ENCODE measurements at regions not wholly inside any gene's neighbourhood (a gene's known extent, or its start where the extent isn't known, plus 50 kb on each side); places are given as distances from the start of the nearest gene placed in this dataset.

- H3K4me1 ChIP-seq (ENCODE audit: control insufficient read depth, extremely low read depth, insufficient read depth, low read length), result no peaks in the 10 kb centered on the region
These were observed 65.3 kb upstream of the SERTM1 start for GRCh38 chr13:36608474-36608873.

More at GRCh38 chr13:36608474-36608873, 65.3 kb upstream of the SERTM1 start:
- Histone ChIP-seq H3K27ac (ENCODE audit: insufficient read depth, low read depth, low read length) (no peak overlapping the region), H2AFZ (ENCODE audit: low read depth, low read length) (no peak overlapping the region), H3K9me1 (replicated peaks; ENCODE audit: control insufficient read depth, extremely low read depth, insufficient read depth, low read length) (no peaks in the 10 kb centered on the region), H3K36me3 (ENCODE audit: control insufficient read depth in 2 of 2, extremely low read depth in 1 of 2, insufficient read depth in 2 of 2, low read length in 2 of 2) (no peaks in the 10 kb centered on the region), H3K9ac (replicated peaks; ENCODE audit: extremely low read depth, insufficient read depth, low read length) (no peak overlapping the region), H3K4me3 (replicated peaks in 1 of 3; ENCODE audit: insufficient read depth in 1 of 3, low read depth in 1 of 3, low read length in 3 of 3) (no peak overlapping the region), H3K9me3 (replicated peaks; ENCODE audit: control insufficient read depth, insufficient read depth, low read length) (no peaks in the 10 kb centered on the region), H4K20me1 (replicated peaks; ENCODE audit: control insufficient read depth, extremely low read depth, insufficient read depth, low read length) (no peaks in the 10 kb centered on the region), H3K4me2 (ENCODE audit: insufficient read depth, low read length) (no peak overlapping the region), H3K27me3 (ENCODE audit: control insufficient read depth in 2 of 2, insufficient read depth in 2 of 2, low read length in 2 of 2) (peaks cover 0 to 1% of the 10 kb centered on the region in 2 experiments), H3K79me2 (ENCODE audit: control insufficient read depth, insufficient read depth, low read length) (no peaks in the 10 kb centered on the region)
- BruUV-seq (replicated peaks), result no TSS peak
- DNase-seq (ENCODE audit: low read depth, low spot score) (no peak), FAIRE-seq (no peak)
- TF ChIP-seq, protein P1, sequence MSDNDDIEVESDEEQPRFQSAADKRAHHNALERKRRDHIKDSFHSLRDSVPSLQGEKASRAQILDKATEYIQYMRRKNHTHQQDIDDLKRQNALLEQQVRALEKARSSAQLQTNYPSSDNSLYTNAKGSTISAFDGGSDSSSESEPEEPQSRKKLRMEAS (IDR thresholded peaks at IDR 0.05; ENCODE audit: insufficient read depth, insufficient read length), result no peak
- TF ChIP-seq EZH2 (IDR thresholded peaks at IDR 0.05; ENCODE audit: borderline replicate concordance, low read depth, low read length, severe bottlenecking) (no peak), JUN (IDR thresholded peaks at IDR 0.05; ENCODE audit: borderline replicate concordance, insufficient read depth, insufficient read length, low read depth) (no peak), GATA2 (IDR thresholded peaks at IDR 0.05; ENCODE audit: insufficient read depth, insufficient read length, low read depth, low read length) (no peak), POLR2AphosphoS5 (IDR thresholded peaks at IDR 0.05; ENCODE audit: insufficient read depth, low read depth, low read length) (no peak), CTCF (IDR thresholded peaks at IDR 0.05; ENCODE audit: extremely low read depth in 1 of 2, insufficient read depth in 1 of 2, low read depth in 1 of 2, low read length in 2 of 2) (no peak), FOS (IDR thresholded peaks at IDR 0.05; ENCODE audit: borderline replicate concordance, insufficient read depth, low read length) (no peak), POLR2A (IDR thresholded peaks at IDR 0.05; ENCODE audit: low read depth, low read length) (no peak), MYC (IDR thresholded peaks at IDR 0.05; ENCODE audit: low read depth, low read length) (no peak)
- ChIA-PET POLR2A (no interaction called here), CTCF (no interaction called here)
- intact Hi-C loops (cut with micrococcal nuclease), result no loop called here
- dilution Hi-C loops (cut with MboI; ENCODE audit: extremely low pct_ligation_motif_present, low sequenced_read_pairs), result no loop called here
